Liver (tissue), 3 donors: ENCODE measurements at regions not wholly inside any gene's neighbourhood (a gene's known extent, or its start where the extent isn't known, plus 50 kb on each side); places are given as distances from the start of the nearest gene placed in this dataset.

Experiments
- CTCF ChIP-seq: fragments of 150-350 bp; IDR thresholded peaks from 2 replicates; pipeline ENCODE4 v1.5.1; 2017; ENCODE audit warnings: improper control_type of control experiment, low read depth, low read length; ENCODE audit not compliant: missing input control
- EGR1 ChIP-seq, 2 donors: IDR thresholded peaks; 2 replicates each; pipeline ENCODE4 v1.6.1; 2016 to 2018; ENCODE audit warnings: antibody characterized with exemption in 2 of 2, low read depth in 2 of 2
- GABPA ChIP-seq, 2 donors: IDR thresholded peaks in 1 of 2; conservative IDR thresholded peaks in 1 of 2; 2 replicates each; pipeline ENCODE4 v1.6.1; 2016; ENCODE audit warnings: antibody characterized with exemption in 2 of 2, mild to moderate bottlenecking in 1 of 2, moderate library complexity in 1 of 2
- JUND ChIP-seq, 2 donors: IDR thresholded peaks; 2 replicates each; pipeline ENCODE4 v1.6.1; 2016; ENCODE audit warnings: antibody characterized with exemption in 2 of 2
- RAD21 ChIP-seq, 2 donors: IDR thresholded peaks; 2 replicates each; pipeline ENCODE4 v1.6.1; 2016; ENCODE audit warnings: antibody characterized with exemption in 2 of 2, mild to moderate bottlenecking in 2 of 2
- REST ChIP-seq: IDR thresholded peaks from 2 replicates; pipeline ENCODE4 v1.6.1; 2016; ENCODE audit warnings: antibody characterized with exemption, mild to moderate bottlenecking
- RXRA ChIP-seq, 2 donors: IDR thresholded peaks; 2 replicates each; pipeline ENCODE4 v1.6.1; 2017 to 2018; ENCODE audit warnings: antibody characterized with exemption in 2 of 2, mild to moderate bottlenecking in 1 of 2
- TAF1 ChIP-seq: conservative IDR thresholded peaks from 2 replicates; pipeline ENCODE4 v1.6.1; 2016; ENCODE audit warnings: antibody characterized with exemption, mild to moderate bottlenecking
- YY1 ChIP-seq: IDR thresholded peaks from 2 replicates; pipeline ENCODE4 v1.6.1; 2016; ENCODE audit warnings: antibody characterized with exemption, mild to moderate bottlenecking
- ZBTB33 ChIP-seq: IDR thresholded peaks from 2 replicates; pipeline ENCODE4 v1.6.1; 2016; ENCODE audit warnings: antibody characterized with exemption
- TF ChIP-seq, protein P1 (sequence below): IDR thresholded peaks from 2 replicates; pipeline ENCODE4 v1.6.1; 2016; ENCODE audit warnings: antibody characterized with exemption
- TF ChIP-seq, protein P2 (sequence below): IDR thresholded peaks from 2 replicates; pipeline ENCODE4 v1.6.1; 2016; ENCODE audit warnings: antibody characterized with exemption
- donor health status: healthy.
- donor health status: healthy.

GRCh38 chr3:25155652-25156471, 272.2 kb upstream of the RARB start:
- TF ChIP-seq CTCF (no peak), REST (no peak), RAD21 (IDR thresholded peaks at IDR 0.05) (no peak), JUND (IDR thresholded peaks at IDR 0.05) (no peak), GABPA (IDR thresholded peaks at IDR 0.05 in 1 of 2, conservative IDR thresholded peaks at IDR 0.05 in 1 of 2) (no peak), ZBTB33 (no peak), EGR1 (IDR thresholded peaks at IDR 0.05; ENCODE audit: low read depth in 2 of 2) (no peak), YY1 (no peak), RXRA (IDR thresholded peaks at IDR 0.05) (no peak), TAF1 (no peak)
- TF ChIP-seq, protein P1, sequence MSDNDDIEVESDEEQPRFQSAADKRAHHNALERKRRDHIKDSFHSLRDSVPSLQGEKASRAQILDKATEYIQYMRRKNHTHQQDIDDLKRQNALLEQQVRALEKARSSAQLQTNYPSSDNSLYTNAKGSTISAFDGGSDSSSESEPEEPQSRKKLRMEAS, result no peak
- TF ChIP-seq, protein P2, sequence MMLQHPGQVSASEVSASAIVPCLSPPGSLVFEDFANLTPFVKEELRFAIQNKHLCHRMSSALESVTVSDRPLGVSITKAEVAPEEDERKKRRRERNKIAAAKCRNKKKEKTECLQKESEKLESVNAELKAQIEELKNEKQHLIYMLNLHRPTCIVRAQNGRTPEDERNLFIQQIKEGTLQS, result no peak
